Liver (tissue), 8 donors: ENCODE measurements at regions not wholly inside any gene's neighbourhood (a gene's known extent, or its start where the extent isn't known, plus 50 kb on each side); places are given as distances from the start of the nearest gene placed in this dataset.
A peak's percentile ranks its signal among the peaks of the same experiment; 100 is the strongest.

Experiments
- DNase-seq: peaks from one replicate; pipeline ENCODE4 v3.0.0-alpha.2; 2017; ENCODE audit warnings: low spot score
- H3K27ac ChIP-seq, 2 donors: one replicate each; pipeline ENCODE4 v1.7.0; 2013; ENCODE audit warnings: inconsistent platforms in 2 of 2, low read length in 2 of 2, control low read depth in 1 of 2, low read depth in 1 of 2, mild to moderate bottlenecking in 1 of 2
- H3K27me3 ChIP-seq, 4 donors: one replicate each; pipeline versions ENCODE4 v1.6.1 to v1.7.0; 2013; ENCODE audit warnings: low read length in 3 of 4, inconsistent platforms in 1 of 4, mild to moderate bottlenecking in 1 of 4, moderate library complexity in 1 of 4; ENCODE audit not compliant: control insufficient read depth in 4 of 4, insufficient read depth in 4 of 4
- H3K36me3 ChIP-seq, 4 donors: one replicate each; pipeline versions ENCODE4 v1.6.1 to v1.7.0; 2013; ENCODE audit warnings: low read length in 3 of 4, mild to moderate bottlenecking in 3 of 4, low read depth in 1 of 4, moderate library complexity in 1 of 4; ENCODE audit not compliant: control insufficient read depth in 4 of 4, insufficient read depth in 3 of 4
- H3K4me1 ChIP-seq, 4 donors: one replicate each; pipeline versions ENCODE4 v1.6.1 to v1.7.0; 2013; ENCODE audit warnings: low read length in 3 of 4, mild to moderate bottlenecking in 3 of 4, moderate library complexity in 1 of 4; ENCODE audit not compliant: control insufficient read depth in 4 of 4, insufficient read depth in 4 of 4
- H3K4me3 ChIP-seq, 3 donors: one replicate each; pipeline versions ENCODE4 v1.6.1 to v1.7.0; 2013; ENCODE audit warnings: low read length in 3 of 3, control low read depth in 1 of 3, low read depth in 1 of 3, mild to moderate bottlenecking in 1 of 3
- H3K9ac ChIP-seq, 2 donors: one replicate each; pipeline ENCODE4 v1.7.0; 2013; ENCODE audit warnings: low read length in 2 of 2, mild to moderate bottlenecking in 2 of 2, moderate library complexity in 2 of 2, control low read depth in 1 of 2, low read depth in 1 of 2
- H3K9me3 ChIP-seq, 4 donors: one replicate each; pipeline versions ENCODE4 v1.6.1 to v1.7.0; 2013; ENCODE audit warnings: low read length in 3 of 4; ENCODE audit not compliant: control insufficient read depth in 4 of 4
- EGR1 ChIP-seq, 2 donors: IDR thresholded peaks; 2 replicates each; pipeline ENCODE4 v1.6.1; 2016 to 2018; ENCODE audit warnings: antibody characterized with exemption in 2 of 2, low read depth in 2 of 2
- FOXA1 ChIP-seq: IDR thresholded peaks from 2 replicates; pipeline ENCODE4 v1.6.1; 2016; ENCODE audit warnings: antibody characterized with exemption
- FOXA2 ChIP-seq: IDR thresholded peaks from 2 replicates; pipeline ENCODE4 v1.6.1; 2016; ENCODE audit warnings: antibody characterized with exemption
- GABPA ChIP-seq, 2 donors: IDR thresholded peaks in 1 of 2; conservative IDR thresholded peaks in 1 of 2; 2 replicates each; pipeline ENCODE4 v1.6.1; 2016; ENCODE audit warnings: antibody characterized with exemption in 2 of 2, mild to moderate bottlenecking in 1 of 2, moderate library complexity in 1 of 2
- HNF4A ChIP-seq, 2 donors: conservative IDR thresholded peaks; 2 replicates each; pipeline ENCODE4 v1.6.1; 2016; ENCODE audit warnings: antibody characterized with exemption in 2 of 2, mild to moderate bottlenecking in 2 of 2
- HNF4G ChIP-seq: IDR thresholded peaks from 2 replicates; pipeline ENCODE4 v1.6.1; 2016; ENCODE audit warnings: antibody characterized with exemption
- JUND ChIP-seq, 2 donors: IDR thresholded peaks; 2 replicates each; pipeline ENCODE4 v1.6.1; 2016; ENCODE audit warnings: antibody characterized with exemption in 2 of 2
- MAX ChIP-seq: IDR thresholded peaks from 2 replicates; pipeline ENCODE4 v1.6.1; 2016; ENCODE audit warnings: antibody characterized with exemption
- NR2F2 ChIP-seq: IDR thresholded peaks from 2 replicates; pipeline ENCODE4 v1.6.1; 2016; ENCODE audit warnings: antibody characterized with exemption
- RAD21 ChIP-seq, 2 donors: IDR thresholded peaks; 2 replicates each; pipeline ENCODE4 v1.6.1; 2016; ENCODE audit warnings: antibody characterized with exemption in 2 of 2, mild to moderate bottlenecking in 2 of 2
- RXRA ChIP-seq, 2 donors: IDR thresholded peaks; 2 replicates each; pipeline ENCODE4 v1.6.1; 2017 to 2018; ENCODE audit warnings: antibody characterized with exemption in 2 of 2, mild to moderate bottlenecking in 1 of 2
- SP1 ChIP-seq: IDR thresholded peaks from 2 replicates; pipeline ENCODE4 v1.6.1; 2018; ENCODE audit warnings: antibody characterized with exemption, mild to moderate bottlenecking
- TAF1 ChIP-seq: conservative IDR thresholded peaks from 2 replicates; pipeline ENCODE4 v1.6.1; 2016; ENCODE audit warnings: antibody characterized with exemption, mild to moderate bottlenecking
- YY1 ChIP-seq: IDR thresholded peaks from 2 replicates; pipeline ENCODE4 v1.6.1; 2016; ENCODE audit warnings: antibody characterized with exemption, mild to moderate bottlenecking
- WGBS: extraction: QIAGEN DNeasy Blood & Tissue Kit; methylation state at CpG from one replicate; pipeline ENCODE4 v1.1.7; 2013; 5-methylcytosine and 5-hydroxymethylcytosine counted together
- TF ChIP-seq, protein P1 (sequence below): fragments of 150-350 bp; IDR thresholded peaks from 2 replicates; pipeline ENCODE4 v1.5.1; 2017; ENCODE audit warnings: improper control_type of control experiment, low read depth, low read length; ENCODE audit not compliant: missing input control
- TF ChIP-seq, protein P2 (sequence below): IDR thresholded peaks from 2 replicates; pipeline ENCODE4 v1.6.1; 2016; ENCODE audit warnings: antibody characterized with exemption
- TF ChIP-seq, protein P3 (sequence below): IDR thresholded peaks from 2 replicates; pipeline ENCODE4 v1.6.1; 2016; ENCODE audit warnings: antibody characterized with exemption
- donor health status: healthy.
- donor health status: healthy.
- donor health status: healthy.
- donor health status: healthy.
- donor health status: healthy.

DNA sequence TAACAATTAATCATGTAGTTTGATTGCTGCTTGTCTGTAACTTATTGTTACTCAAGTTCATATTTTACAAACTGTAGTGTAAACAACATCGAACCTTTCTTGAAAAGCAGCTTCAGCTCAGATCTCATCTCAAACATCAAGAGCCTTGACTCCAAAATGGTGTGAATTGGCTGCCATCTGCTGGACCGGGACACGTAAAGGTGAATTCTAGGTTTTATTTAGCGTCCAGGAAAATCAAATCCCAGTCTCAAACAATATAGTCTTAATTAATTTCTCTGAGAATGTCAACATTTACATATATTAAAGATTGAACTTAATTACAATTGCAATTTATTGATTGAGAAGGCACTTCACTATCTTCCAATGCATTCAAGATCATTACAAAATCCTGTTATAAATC, 453.0 kb downstream of the GALR1 start:
- H3K9me3 ChIP-seq, result no peaks in the 10 kb centered on the region
- no peak overlapping the region for H3K4me3 ChIP-seq
- DNase-seq, result no peak
- H3K27me3 ChIP-seq, result peaks cover 0 to 2% (median 0%) of the 10 kb centered on the region in 4 donors
- no peaks in the 10 kb centered on the region for H3K36me3 ChIP-seq
- H3K4me1 ChIP-seq, result no peaks in the 10 kb centered on the region
- no peak overlapping the region for H3K9ac ChIP-seq
- WGBS, result 22% methylated on average over 4 of the region's 4 CpGs
- no peak overlapping the region for H3K27ac ChIP-seq
- TF ChIP-seq YY1, result no peak
- no peak for TF ChIP-seq EGR1 (IDR thresholded peaks at IDR 0.05; ENCODE audit: low read depth in 2 of 2)
- peak; percentile 65 to 68 for TF ChIP-seq RAD21 (IDR thresholded peaks at IDR 0.05)
- no peak for TF ChIP-seq GABPA (IDR thresholded peaks at IDR 0.05 in 1 of 2, conservative IDR thresholded peaks at IDR 0.05 in 1 of 2)
- TF ChIP-seq, protein P1, sequence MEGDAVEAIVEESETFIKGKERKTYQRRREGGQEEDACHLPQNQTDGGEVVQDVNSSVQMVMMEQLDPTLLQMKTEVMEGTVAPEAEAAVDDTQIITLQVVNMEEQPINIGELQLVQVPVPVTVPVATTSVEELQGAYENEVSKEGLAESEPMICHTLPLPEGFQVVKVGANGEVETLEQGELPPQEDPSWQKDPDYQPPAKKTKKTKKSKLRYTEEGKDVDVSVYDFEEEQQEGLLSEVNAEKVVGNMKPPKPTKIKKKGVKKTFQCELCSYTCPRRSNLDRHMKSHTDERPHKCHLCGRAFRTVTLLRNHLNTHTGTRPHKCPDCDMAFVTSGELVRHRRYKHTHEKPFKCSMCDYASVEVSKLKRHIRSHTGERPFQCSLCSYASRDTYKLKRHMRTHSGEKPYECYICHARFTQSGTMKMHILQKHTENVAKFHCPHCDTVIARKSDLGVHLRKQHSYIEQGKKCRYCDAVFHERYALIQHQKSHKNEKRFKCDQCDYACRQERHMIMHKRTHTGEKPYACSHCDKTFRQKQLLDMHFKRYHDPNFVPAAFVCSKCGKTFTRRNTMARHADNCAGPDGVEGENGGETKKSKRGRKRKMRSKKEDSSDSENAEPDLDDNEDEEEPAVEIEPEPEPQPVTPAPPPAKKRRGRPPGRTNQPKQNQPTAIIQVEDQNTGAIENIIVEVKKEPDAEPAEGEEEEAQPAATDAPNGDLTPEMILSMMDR, result peak; percentile 31

DNA sequence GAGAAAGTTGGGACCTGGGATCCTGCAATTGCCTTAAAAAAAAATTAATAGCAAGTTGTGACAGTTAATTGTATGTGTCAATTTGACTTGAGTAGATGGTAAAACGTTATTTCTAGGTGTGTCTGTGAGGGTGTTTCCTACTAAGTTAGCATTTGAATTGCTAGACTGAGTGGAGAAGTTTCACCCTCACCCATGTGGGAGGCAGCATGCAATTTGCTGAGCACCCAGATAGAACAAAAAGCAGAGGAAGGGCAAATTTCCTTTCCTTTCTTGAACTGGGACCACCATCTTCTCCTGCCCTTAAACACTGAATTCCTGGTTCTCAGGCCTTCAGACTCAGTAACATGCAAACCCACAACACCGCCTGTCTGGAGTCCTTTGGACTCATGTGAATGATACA, 455.7 kb downstream of the GALR1 start:
- no peak overlapping the region for H3K9ac ChIP-seq
- WGBS, result 45% methylated on average over 2 of the region's 2 CpGs

GRCh38 chr18:77708826-77709506, 459.3 kb downstream of the GALR1 start:
- Histone ChIP-seq H3K27ac (no peak overlapping the region), H3K27me3 (peaks cover 0 to 2% (median 0%) of the 10 kb centered on the region in 4 donors), H3K9me3 (no peaks in the 10 kb centered on the region), H3K4me1 (no peaks in the 10 kb centered on the region), H3K36me3 (no peaks in the 10 kb centered on the region), H3K9ac (no peak overlapping the region), H3K4me3 (no peak overlapping the region)
- no peak for DNase-seq
- 60% methylated on average over 4 of the region's 4 CpGs for WGBS
- no peak for TF ChIP-seq RAD21 (IDR thresholded peaks at IDR 0.05)
- no peak for TF ChIP-seq FOXA2
- TF ChIP-seq NR2F2, result no peak
- no peak for TF ChIP-seq GABPA (IDR thresholded peaks at IDR 0.05 in 1 of 2, conservative IDR thresholded peaks at IDR 0.05 in 1 of 2)
- TF ChIP-seq, protein P2, sequence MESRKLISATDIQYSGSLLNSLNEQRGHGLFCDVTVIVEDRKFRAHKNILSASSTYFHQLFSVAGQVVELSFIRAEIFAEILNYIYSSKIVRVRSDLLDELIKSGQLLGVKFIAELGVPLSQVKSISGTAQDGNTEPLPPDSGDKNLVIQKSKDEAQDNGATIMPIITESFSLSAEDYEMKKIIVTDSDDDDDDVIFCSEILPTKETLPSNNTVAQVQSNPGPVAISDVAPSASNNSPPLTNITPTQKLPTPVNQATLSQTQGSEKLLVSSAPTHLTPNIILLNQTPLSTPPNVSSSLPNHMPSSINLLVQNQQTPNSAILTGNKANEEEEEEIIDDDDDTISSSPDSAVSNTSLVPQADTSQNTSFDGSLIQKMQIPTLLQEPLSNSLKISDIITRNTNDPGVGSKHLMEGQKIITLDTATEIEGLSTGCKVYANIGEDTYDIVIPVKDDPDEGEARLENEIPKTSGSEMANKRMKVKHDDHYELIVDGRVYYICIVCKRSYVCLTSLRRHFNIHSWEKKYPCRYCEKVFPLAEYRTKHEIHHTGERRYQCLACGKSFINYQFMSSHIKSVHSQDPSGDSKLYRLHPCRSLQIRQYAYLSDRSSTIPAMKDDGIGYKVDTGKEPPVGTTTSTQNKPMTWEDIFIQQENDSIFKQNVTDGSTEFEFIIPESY, result no peak
- no peak for TF ChIP-seq YY1
- no peak for TF ChIP-seq HNF4G
- TF ChIP-seq, protein P3, sequence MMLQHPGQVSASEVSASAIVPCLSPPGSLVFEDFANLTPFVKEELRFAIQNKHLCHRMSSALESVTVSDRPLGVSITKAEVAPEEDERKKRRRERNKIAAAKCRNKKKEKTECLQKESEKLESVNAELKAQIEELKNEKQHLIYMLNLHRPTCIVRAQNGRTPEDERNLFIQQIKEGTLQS, result no peak
- no peak for TF ChIP-seq JUND (IDR thresholded peaks at IDR 0.05)
- TF ChIP-seq RXRA (IDR thresholded peaks at IDR 0.05), result no peak
- no peak for TF ChIP-seq SP1
- TF ChIP-seq, protein P1, result no peak
- TF ChIP-seq MAX, result no peak
- no peak for TF ChIP-seq FOXA1
- no peak for TF ChIP-seq TAF1
- TF ChIP-seq EGR1 (IDR thresholded peaks at IDR 0.05; ENCODE audit: low read depth in 2 of 2), result no peak
- TF ChIP-seq HNF4A (conservative IDR thresholded peaks at IDR 0.05), result no peak

More for the DNA sequence above, 455.7 kb downstream of the GALR1 start:
- TF ChIP-seq SP1, result no peak
- no peak for TF ChIP-seq HNF4A (conservative IDR thresholded peaks at IDR 0.05)
- TF ChIP-seq HNF4G, result no peak
- no peaks in the 10 kb centered on the region for H3K36me3 ChIP-seq
- H3K27ac ChIP-seq, result no peak overlapping the region
- no peak overlapping the region for H3K4me3 ChIP-seq
- H3K9me3 ChIP-seq, result no peaks in the 10 kb centered on the region
- peaks cover 0 to 2% (median 0%) of the 10 kb centered on the region in 4 donors for H3K27me3 ChIP-seq
- no peak for DNase-seq
- no peaks in the 10 kb centered on the region for H3K4me1 ChIP-seq
